Prostate gland (tissue), 2 donors: ENCODE measurements at regions not wholly inside any gene's neighbourhood (a gene's known extent, or its start where the extent isn't known, plus 50 kb on each side); places are given as distances from the start of the nearest gene placed in this dataset.

ENCODE experiments used
- DNase-seq: peaks from one replicate; pipeline ENCODE4 v3.0.0-alpha.2; 2019; ENCODE audit warnings: low spot score
- H3K27ac ChIP-seq, 2 donors: fragments of 200-600 bp; sonication (generic); 2 replicates each; pipeline ENCODE4 v1.5.1; 2017 to 2019
- H3K27me3 ChIP-seq: fragments of 200-600 bp; sonication (generic); replicated peaks from 2 replicates; pipeline ENCODE4 v1.5.1; 2019; ENCODE audit not compliant: insufficient read depth
- H3K36me3 ChIP-seq, 2 donors: fragments of 200-600 bp; sonication (generic); 1 replicate in 1 of 2; 2 replicates in 1 of 2; pipeline versions ENCODE4 v1.5.1 to v1.8.1; 2017 to 2019
- H3K4me1 ChIP-seq: fragments of 200-600 bp; sonication (generic); replicated peaks from 2 replicates; pipeline ENCODE4 v1.5.1; 2019
- H3K4me3 ChIP-seq, 2 donors: fragments of 200-600 bp; sonication (generic); 2 replicates each; pipeline ENCODE4 v1.5.1; 2017 to 2019
- H3K9me3 ChIP-seq: fragments of 200-600 bp; sonication (generic); 2 replicates; pipeline ENCODE4 v1.5.1; 2017
- CTCF ChIP-seq, 4 experiments: fragments of 200-600 bp in 2 of 4; fragments of 450-650 bp in 2 of 4; sonication (generic) in 2 of 4; IDR thresholded peaks; 1 replicate in 3 of 4; 2 replicates in 1 of 4; pipeline ENCODE4 v1.5.1; 2016 to 2019; ENCODE audit warnings: antibody characterized with exemption in 4 of 4, mild to moderate bottlenecking in 2 of 4, moderate library complexity in 2 of 4
- POLR2A ChIP-seq: fragments of 450-650 bp; IDR thresholded peaks from one replicate; pipeline ENCODE4 v1.6.1; 2016; ENCODE audit warnings: antibody characterized with exemption, mild to moderate bottlenecking
- POLR2AphosphoS5 ChIP-seq: sonication (generic); formaldehyde crosslinking; IDR thresholded peaks from one replicate; pipeline ENCODE4 v1.6.1; 2017; ENCODE audit warnings: antibody characterized with exemption
- WGBS: methylation state at CpG from one replicate; pipeline ENCODE4 v1.1.5; 2018; 5-methylcytosine and 5-hydroxymethylcytosine counted together
- intact Hi-C: fragments of 100-400 bp; cut with DNase I; formaldehyde crosslinking; loops from one replicate; pipeline ENCODE4 v1.14.2; 2022

- Histone ChIP-seq H3K27ac (no peak overlapping the region), H3K4me1 (no peaks in the 10 kb centered on the region)
Measured at GRCh38 chr5:115396688-115397087, 100.2 kb upstream of the CCDC112 start.

GRCh38 chr5:115396081-115396480 is 99.6 kb upstream of the CCDC112 start:
- no peak overlapping the region for H3K27ac ChIP-seq
- H3K4me1 ChIP-seq: no peaks in the 10 kb centered on the region
- no peak overlapping the region for H3K4me3 ChIP-seq
- no peaks in the 10 kb centered on the region for H3K9me3 ChIP-seq
- no peaks in the 10 kb centered on the region for H3K27me3 ChIP-seq
- intact Hi-C loops: no loop called here
- no peaks in the 10 kb centered on the region for H3K36me3 ChIP-seq
- DNase-seq: no peak
- TF ChIP-seq POLR2AphosphoS5 (no peak), POLR2A (no peak), CTCF (IDR thresholded peaks at IDR 0.05) (no peak)
- WGBS: 16% methylated on average over 2 of the region's 2 CpGs

More at GRCh38 chr5:115396688-115397087, 100.2 kb upstream of the CCDC112 start:
- DNase-seq: no peak
- Histone ChIP-seq H3K9me3 (no peaks in the 10 kb centered on the region), H3K4me3 (no peak overlapping the region), H3K36me3 (no peaks in the 10 kb centered on the region), H3K27me3 (no peaks in the 10 kb centered on the region)
- intact Hi-C loops: no loop called here
- TF ChIP-seq POLR2AphosphoS5 (no peak), POLR2A (no peak), CTCF (IDR thresholded peaks at IDR 0.05) (no peak)
- WGBS: 57% methylated on average over 2 of the region's 2 CpGs

GRCh38 chr5:115394531-115394930 is 98.1 kb upstream of the CCDC112 start:
- no peak overlapping the region for H3K4me3 ChIP-seq
- no peaks in the 10 kb centered on the region for H3K36me3 ChIP-seq
- no peak overlapping the region for H3K27ac ChIP-seq
- WGBS: 87% methylated on average over 3 of the region's 3 CpGs
- no peaks in the 10 kb centered on the region for H3K27me3 ChIP-seq
- intact Hi-C loops: no loop called here
- no peak for DNase-seq
- no peaks in the 10 kb centered on the region for H3K4me1 ChIP-seq
- no peaks in the 10 kb centered on the region for H3K9me3 ChIP-seq
- TF ChIP-seq POLR2A (no peak), CTCF (IDR thresholded peaks at IDR 0.05) (no peak), POLR2AphosphoS5 (no peak)

GRCh38 chr5:115393239-115393638 is 96.8 kb upstream of the CCDC112 start:
- no peak overlapping the region for H3K4me3 ChIP-seq
- no peak overlapping the region for H3K27ac ChIP-seq
- TF ChIP-seq POLR2A: no peak
- no peak for TF ChIP-seq CTCF (IDR thresholded peaks at IDR 0.05)
- no peak for TF ChIP-seq POLR2AphosphoS5
- H3K36me3 ChIP-seq: no peaks in the 10 kb centered on the region
- no peaks in the 10 kb centered on the region for H3K9me3 ChIP-seq
- whole genome bisulfite sequencing: 61% methylated on average over 4 of the region's 4 CpGs
- no peak for DNase-seq
- no peaks in the 10 kb centered on the region for H3K27me3 ChIP-seq
- intact Hi-C loops: no loop called here
- H3K4me1 ChIP-seq: no peaks in the 10 kb centered on the region

- H3K36me3 ChIP-seq: no peaks in the 10 kb centered on the region
- TF ChIP-seq POLR2A: no peak
- TF ChIP-seq CTCF (IDR thresholded peaks at IDR 0.05): no peak
- TF ChIP-seq POLR2AphosphoS5: no peak
- intact Hi-C loops: no loop called here
- 77% methylated on average over 1 of the region's 1 CpG for WGBS
- DNase-seq: no peak
- no peaks in the 10 kb centered on the region for H3K9me3 ChIP-seq
- H3K27me3 ChIP-seq: no peaks in the 10 kb centered on the region
- no peak overlapping the region for H3K27ac ChIP-seq
- H3K4me1 ChIP-seq: no peaks in the 10 kb centered on the region
- H3K4me3 ChIP-seq: no peak overlapping the region
Measured at GRCh38 chr5:115392611-115393010, 96.2 kb upstream of the CCDC112 start.
